Testis (tissue), 2 donors: ENCODE measurements at regions not wholly inside any gene's neighbourhood (a gene's known extent, or its start where the extent isn't known, plus 50 kb on each side); places are given as distances from the start of the nearest gene placed in this dataset.

ENCODE experiments used
- DNase-seq: peaks from one replicate; pipeline ENCODE4 v3.0.0-alpha.2; 2019
- H3K27ac ChIP-seq, 2 donors: fragments of 200-600 bp; sonication (generic); one replicate each; pipeline ENCODE4 v1.5.1; 2019
- H3K27me3 ChIP-seq: fragments of 200-600 bp; sonication (generic); one replicate; pipeline ENCODE4 v1.5.1; 2019
- H3K36me3 ChIP-seq: fragments of 200-600 bp; sonication (generic); one replicate; pipeline ENCODE4 v1.5.1; 2017; ENCODE audit warnings: low read depth; ENCODE audit errors: missing control alignments
- H3K4me1 ChIP-seq: fragments of 200-600 bp; sonication (generic); one replicate; pipeline ENCODE4 v1.5.1; 2019
- H3K4me3 ChIP-seq, 2 donors: fragments of 200-600 bp; sonication (generic); one replicate each; pipeline ENCODE4 v1.5.1; 2017 to 2019
- H3K9me3 ChIP-seq: fragments of 200-600 bp; sonication (generic); one replicate; pipeline ENCODE4 v1.5.1; 2017
- CTCF ChIP-seq, 3 experiments: fragments of 450-650 bp in 2 of 3; fragments of 200-600 bp in 1 of 3; sonication (generic) in 1 of 3; IDR thresholded peaks; one replicate each; pipeline ENCODE4 v1.5.1; 2016 to 2019; ENCODE audit warnings: antibody characterized with exemption in 3 of 3, mild to moderate bottlenecking in 2 of 3, moderate library complexity in 1 of 3
- POLR2A ChIP-seq: fragments of 450-650 bp; IDR thresholded peaks from one replicate; pipeline ENCODE4 v1.6.1; 2017; ENCODE audit warnings: antibody characterized with exemption, mild to moderate bottlenecking, moderate library complexity
- WGBS, 2 donors: methylation state at CpG; one replicate each; pipeline ENCODE4 v1.1.5; 2018; 5-methylcytosine and 5-hydroxymethylcytosine counted together
- intact Hi-C: fragments of 100-400 bp; cut with DNase I; formaldehyde crosslinking; loops from one replicate; pipeline ENCODE4 v1.15.1; 2023; ENCODE audit warnings: low total_unique reads

DNA sequence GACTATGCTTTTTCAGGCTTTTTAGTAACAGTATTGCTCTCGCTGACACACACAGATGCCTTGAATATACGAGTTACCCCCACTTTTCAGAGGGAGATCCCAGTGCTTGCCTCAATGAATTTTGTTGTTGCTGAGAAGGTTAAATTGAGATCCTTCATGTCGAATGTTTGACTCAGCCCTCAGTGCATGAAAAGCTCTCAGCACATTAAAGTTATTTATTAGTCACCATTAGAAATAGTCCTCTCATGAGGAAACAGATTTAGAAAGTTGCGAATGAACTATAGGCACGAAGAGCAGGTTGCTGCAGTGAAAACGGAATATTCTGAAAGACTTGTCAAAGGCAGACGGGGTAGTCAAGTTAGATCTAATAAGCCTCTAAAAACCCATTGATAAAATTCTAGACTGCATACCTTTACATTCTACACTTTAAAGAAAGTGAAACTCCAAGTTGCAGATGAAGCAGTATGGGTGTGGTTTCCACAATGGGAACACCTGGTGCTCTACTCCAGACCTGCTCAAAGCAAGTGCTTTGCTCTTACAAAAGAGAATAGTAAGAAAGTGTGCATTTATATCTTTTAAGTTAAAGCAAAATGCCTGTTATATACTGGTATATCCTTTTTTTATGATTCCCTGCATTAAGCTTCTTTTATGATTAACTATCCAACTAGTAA lies 238.1 kb downstream of the MAF start:
- Histone ChIP-seq H3K36me3 (no peaks in the 10 kb centered on the region), H3K9me3 (no peaks in the 10 kb centered on the region), H3K4me3 (no peak overlapping the region), H3K27me3 (no peaks in the 10 kb centered on the region), H3K4me1 (no peaks in the 10 kb centered on the region), H3K27ac (no peak overlapping the region)
- WGBS, 2 donors: 93 to 94% methylated on average over 7 of the region's 7 CpGs
- intact Hi-C loops: no loop called here
- DNase-seq: no peak
- TF ChIP-seq POLR2A: no peak
- no peak for TF ChIP-seq CTCF (IDR thresholded peaks at IDR 0.05)

DNA sequence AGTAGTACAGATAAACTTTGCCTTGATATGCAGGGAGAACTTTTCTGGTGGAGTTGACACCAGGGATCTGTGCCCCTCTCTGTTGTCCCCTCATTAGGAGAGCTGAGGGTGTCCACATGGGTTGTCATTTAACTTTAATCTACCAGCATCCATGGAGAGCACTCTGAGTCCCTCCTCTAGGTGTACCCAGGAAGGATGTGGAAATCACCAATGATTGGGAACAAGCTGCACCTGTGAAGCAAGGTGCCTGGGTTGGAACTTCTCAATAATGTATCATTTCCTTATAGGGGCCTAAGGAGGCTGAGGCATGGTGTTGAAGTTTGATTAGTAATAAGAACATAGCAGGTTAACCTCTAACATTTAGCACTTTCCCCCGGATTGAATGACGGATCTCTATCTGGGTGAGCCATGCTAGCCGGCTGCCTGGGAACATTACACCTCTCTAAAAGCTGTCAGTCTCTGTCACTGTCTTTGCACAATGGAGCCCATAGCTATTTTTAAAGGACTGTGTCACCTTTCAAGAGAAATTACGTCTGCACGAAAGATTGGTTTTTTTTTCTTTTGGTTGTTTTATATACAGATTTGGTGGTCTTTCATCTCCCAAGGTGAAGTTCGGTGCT lies 239.3 kb downstream of the MAF start:
- Histone ChIP-seq H3K27me3 (no peaks in the 10 kb centered on the region), H3K4me3 (no peak overlapping the region), H3K9me3 (no peaks in the 10 kb centered on the region), H3K36me3 (no peaks in the 10 kb centered on the region), H3K4me1 (no peaks in the 10 kb centered on the region), H3K27ac (no peak overlapping the region)
- no peak for TF ChIP-seq POLR2A
- TF ChIP-seq CTCF (IDR thresholded peaks at IDR 0.05): no peak
- DNase-seq: no peak
- intact Hi-C loops: no loop called here
- 88 to 95% methylated on average over 6 of the region's 6 CpGs for WGBS, 2 donors

GRCh38 chr16:79360267-79360666 lies 240.3 kb downstream of the MAF start:
- H3K4me1 ChIP-seq: no peaks in the 10 kb centered on the region
- WGBS, 2 donors: 91 to 94% methylated on average over 2 of the region's 2 CpGs
- DNase-seq: no peak
- TF ChIP-seq POLR2A: no peak
- no peak for TF ChIP-seq CTCF (IDR thresholded peaks at IDR 0.05)
- no peaks in the 10 kb centered on the region for H3K9me3 ChIP-seq
- no peaks in the 10 kb centered on the region for H3K36me3 ChIP-seq
- intact Hi-C loops: no loop called here
- H3K27me3 ChIP-seq: no peaks in the 10 kb centered on the region
- H3K4me3 ChIP-seq: no peak overlapping the region
- H3K27ac ChIP-seq: no peak overlapping the region

DNA sequence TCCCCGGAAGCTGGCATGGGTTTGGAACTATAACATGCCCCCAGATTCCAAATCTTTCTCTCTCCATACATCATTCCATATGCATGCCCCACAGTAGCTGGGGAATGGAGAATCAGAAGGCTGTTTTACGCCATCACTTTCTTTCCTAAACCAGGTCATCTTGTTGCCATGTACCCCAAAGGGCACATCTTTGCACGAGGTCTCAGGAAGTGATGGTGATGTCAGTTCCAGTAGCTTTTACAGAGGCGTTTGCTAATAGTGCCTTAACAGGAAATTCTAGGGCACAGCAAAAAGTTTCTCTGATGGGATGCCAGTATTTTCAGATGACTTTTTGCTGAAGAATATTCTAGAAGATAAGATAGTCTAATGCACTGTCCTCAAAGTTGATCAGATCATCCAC lies 241.5 kb downstream of the MAF start:
- no peak overlapping the region for H3K4me3 ChIP-seq
- no peak for DNase-seq
- no peak for TF ChIP-seq CTCF (IDR thresholded peaks at IDR 0.05)
- TF ChIP-seq POLR2A: no peak
- 84 to 90% methylated on average over 4 of the region's 4 CpGs for WGBS, 2 donors
- no peaks in the 10 kb centered on the region for H3K36me3 ChIP-seq
- H3K27me3 ChIP-seq: no peaks in the 10 kb centered on the region
- no peak overlapping the region for H3K27ac ChIP-seq
- H3K4me1 ChIP-seq: peaks cover 3% of the 10 kb centered on the region
- no peaks in the 10 kb centered on the region for H3K9me3 ChIP-seq
- intact Hi-C loops: no loop called here

GRCh38 chr16:79358188-79358587 lies 242.3 kb downstream of the MAF start:
- TF ChIP-seq CTCF (IDR thresholded peaks at IDR 0.05) (no peak), POLR2A (no peak)
- Histone ChIP-seq H3K27ac (no peak overlapping the region), H3K27me3 (no peaks in the 10 kb centered on the region), H3K36me3 (no peaks in the 10 kb centered on the region), H3K4me3 (no peak overlapping the region), H3K4me1 (peaks cover 3% of the 10 kb centered on the region), H3K9me3 (no peaks in the 10 kb centered on the region)
- intact Hi-C loops: no loop called here
- 86 to 88% methylated on average over 9 of the region's 9 CpGs for WGBS, 2 donors
- DNase-seq: no peak
